GM23338 (cell line): ENCODE measurements at regions not wholly inside any gene's neighbourhood (a gene's known extent, or its start where the extent isn't known, plus 50 kb on each side); places are given as distances from the start of the nearest gene placed in this dataset.

Experiments
- ATAC-seq: fragments of 200-7000 bp; cut with Tn5 transposase; 3 replicates; pipeline ENCODE4 v1.9.1; 2020
- DNase-seq: peaks from one replicate; pipeline ENCODE4 v3.0.0-alpha.2; 2015; ENCODE audit warnings: low spot score
- H2AFZ ChIP-seq: fragments of 200-600 bp; sonication (generic); 2 replicates; pipeline ENCODE4 v1.8.0; 2016; ENCODE audit warnings: antibody characterized with exemption, mild to moderate bottlenecking, moderate library complexity
- H3F3A ChIP-seq: fragments of 200-600 bp; sonication (generic); replicated peaks from 2 replicates; pipeline ENCODE4 v1.8.0; 2017; ENCODE audit warnings: antibody characterized with exemption, mixed run types, low read depth
- H3K27ac ChIP-seq: fragments of 200-600 bp; sonication (generic); 2 replicates; pipeline ENCODE4 v1.6.1; 2016; ENCODE audit warnings: low read depth
- H3K27me3 ChIP-seq: fragments of 200-600 bp; sonication (generic); 2 replicates; pipeline ENCODE4 v1.8.0; 2016; ENCODE audit warnings: mild to moderate bottlenecking, mixed run types, moderate library complexity; ENCODE audit not compliant: insufficient read depth
- H3K36me3 ChIP-seq: fragments of 200-600 bp; sonication (generic); 2 replicates; pipeline ENCODE4 v1.8.0; 2016; ENCODE audit warnings: mild to moderate bottlenecking; ENCODE audit not compliant: insufficient read depth
- H3K4me1 ChIP-seq: fragments of 200-600 bp; sonication (generic); 2 replicates; pipeline ENCODE4 v1.8.0; 2016; ENCODE audit warnings: mild to moderate bottlenecking, moderate library complexity; ENCODE audit not compliant: insufficient read depth
- H3K4me2 ChIP-seq: fragments of 200-600 bp; sonication (generic); 2 replicates; pipeline ENCODE4 v1.7.1; 2017; ENCODE audit warnings: mixed run types
- H3K4me3 ChIP-seq: fragments of 200-600 bp; sonication (generic); 2 replicates; pipeline ENCODE4 v1.6.1; 2016; ENCODE audit warnings: mixed run types
- H3K79me2 ChIP-seq: fragments of 200-600 bp; sonication (generic); replicated peaks from 2 replicates; pipeline ENCODE4 v1.8.0; 2017; ENCODE audit warnings: mild to moderate bottlenecking; ENCODE audit not compliant: insufficient read depth
- H3K9me2 ChIP-seq: fragments of 200-600 bp; sonication (generic); 2 replicates; pipeline ENCODE4 v1.8.0; 2017; ENCODE audit not compliant: insufficient read depth
- H4K20me1 ChIP-seq: fragments of 200-600 bp; sonication (generic); replicated peaks from 2 replicates; pipeline ENCODE4 v1.8.0; 2017; ENCODE audit warnings: mild to moderate bottlenecking; ENCODE audit not compliant: insufficient read depth
- H3K27ac Mint-ChIP-seq: 2 replicates; pipeline ENCODE4 v1.8.0; 2020; ENCODE audit warnings: inconsistent platforms, mild to moderate bottlenecking, moderate library complexity, mixed read lengths
- H3K27me3 Mint-ChIP-seq: 3 replicates; pipeline ENCODE4 v1.8.0; 2022; ENCODE audit warnings: low read depth, mild to moderate bottlenecking, moderate library complexity, mixed read lengths, inconsistent platforms; ENCODE audit not compliant: insufficient read depth, poor library complexity
- H3K36me3 Mint-ChIP-seq: 3 replicates; pipeline ENCODE4 v1.8.0; 2021; ENCODE audit warnings: low read depth, mild to moderate bottlenecking, inconsistent platforms, moderate library complexity, mixed read lengths
- H3K4me1 Mint-ChIP-seq: 3 replicates; pipeline ENCODE4 v1.8.0; 2020; ENCODE audit warnings: mild to moderate bottlenecking, inconsistent platforms, mixed read lengths
- H3K4me3 Mint-ChIP-seq: 3 replicates; pipeline ENCODE4 v1.8.0; 2021; ENCODE audit warnings: moderate library complexity, mild to moderate bottlenecking, inconsistent platforms, mixed read lengths
- H3K9me3 Mint-ChIP-seq: 3 replicates; pipeline ENCODE4 v1.8.0; 2020; ENCODE audit warnings: moderate library complexity, mild to moderate bottlenecking, inconsistent platforms, mixed read lengths
- EZH2 ChIP-seq: fragments of 200-600 bp; sonication (generic); IDR thresholded peaks from one replicate; pipeline ENCODE4 v1.8.0; 2017; ENCODE audit warnings: antibody characterized with exemption, mild to moderate bottlenecking, low read depth; ENCODE audit not compliant: unreplicated experiment
- JUNB ChIP-seq: IDR thresholded peaks from one replicate; pipeline ENCODE4 v1.6.1; 2016; ENCODE audit warnings: antibody characterized with exemption; ENCODE audit not compliant: unreplicated experiment
- NANOG ChIP-seq: IDR thresholded peaks from 2 replicates; pipeline ENCODE4 v1.6.1; 2016; ENCODE audit warnings: antibody characterized with exemption, borderline replicate concordance
- POLR2AphosphoS5 ChIP-seq: IDR thresholded peaks from 2 replicates; pipeline ENCODE4 v1.6.1; 2016; ENCODE audit warnings: antibody characterized with exemption, low read depth
- REST ChIP-seq: IDR thresholded peaks from one replicate; pipeline ENCODE4 v1.6.1; 2018; ENCODE audit warnings: antibody characterized with exemption; ENCODE audit not compliant: unreplicated experiment
- ZNF331 ChIP-seq: fragments of 250-450 bp; sonication (Bioruptor Pico); IDR thresholded peaks from 2 replicates; pipeline ENCODE4 v1.5.0; 2020; ENCODE audit warnings: low read depth, mild to moderate bottlenecking, moderate library complexity
- TF ChIP-seq, protein P1 (sequence below), 2 experiments: fragments of 200-600 bp in 1 of 2; sonication (generic) in 1 of 2; conservative IDR thresholded peaks; 2 replicates each; pipeline versions ENCODE4 v1.5.1 to v1.6.1; 2016 to 2017; ENCODE audit warnings: antibody characterized with exemption in 2 of 2, low read depth in 2 of 2, mild to moderate bottlenecking in 2 of 2, moderate library complexity in 1 of 2

GRCh38 chr12:97957109-97957508 is 494.5 kb downstream of the RMST start:
- Mint-ChIP-seq H3K4me3 (no peak overlapping the region), H3K36me3 (peaks cover 11% of the 10 kb centered on the region; the same call in 2 of the 3 replicates), H3K9me3 (peaks cover 17% of the 10 kb centered on the region), H3K27me3 (no peaks in the 10 kb centered on the region), H3K27ac (no peak overlapping the region), H3K4me1 (no peaks in the 10 kb centered on the region)
- TF ChIP-seq NANOG (no peak), JUNB (no peak), POLR2AphosphoS5 (no peak), ZNF331 (CRISPR knock-in tag) (peak; percentile 94), EZH2 (no peak)
- Histone ChIP-seq H3K4me3 (no peak overlapping the region), H3F3A (no peaks in the 10 kb centered on the region), H4K20me1 (no peaks in the 10 kb centered on the region), H3K27ac (no peak overlapping the region), H2AFZ (no peak overlapping the region), H3K79me2 (no peaks in the 10 kb centered on the region), H3K4me1 (no peaks in the 10 kb centered on the region), H3K9me2 (no peaks in the 10 kb centered on the region), H3K4me2 (no peak overlapping the region), H3K36me3 (no peaks in the 10 kb centered on the region), H3K27me3 (no peaks in the 10 kb centered on the region)
- DNase-seq (no peak), ATAC-seq (no peak)

DNA sequence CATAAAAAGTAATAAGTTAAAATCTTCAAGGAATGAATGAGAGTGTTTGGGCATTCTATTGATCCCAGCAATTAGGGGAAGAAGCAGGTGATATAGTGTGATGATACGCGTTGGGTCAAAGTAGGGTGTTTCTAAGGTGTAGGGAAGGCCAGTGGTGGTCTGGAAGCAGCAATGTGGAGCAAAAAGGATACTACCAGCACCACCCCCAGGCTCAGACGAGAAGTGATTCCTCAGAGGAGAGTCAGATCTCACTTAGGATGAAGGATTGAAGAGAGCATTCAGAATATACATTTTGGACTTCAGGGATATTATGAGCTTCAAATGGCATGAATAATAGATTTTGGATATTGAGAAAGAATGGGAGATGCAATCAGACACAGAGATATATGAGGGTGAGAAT is 497.6 kb downstream of the RMST start:
- no peaks in the 10 kb centered on the region for H3K36me3 ChIP-seq
- H2AFZ ChIP-seq = no peak overlapping the region
- no peak overlapping the region for H3K27ac ChIP-seq
- no peaks in the 10 kb centered on the region for H3K9me2 ChIP-seq
- H4K20me1 ChIP-seq = no peaks in the 10 kb centered on the region
- no peaks in the 10 kb centered on the region for H3K4me1 ChIP-seq
- H3K9me3 Mint-ChIP-seq = peaks cover 12% of the 10 kb centered on the region
- H3K27me3 Mint-ChIP-seq = no peaks in the 10 kb centered on the region
- no peaks in the 10 kb centered on the region for H3F3A ChIP-seq
- H3K4me3 ChIP-seq = no peak overlapping the region
- ATAC-seq (peak; percentile 92), DNase-seq (peak; percentile 28)
- no peaks in the 10 kb centered on the region for H3K4me1 Mint-ChIP-seq
- H3K27ac Mint-ChIP-seq = no peak overlapping the region
- no peaks in the 10 kb centered on the region for H3K27me3 ChIP-seq
- no peak overlapping the region for H3K4me3 Mint-ChIP-seq
- H3K79me2 ChIP-seq = no peaks in the 10 kb centered on the region
- TF ChIP-seq EZH2 = no peak
- TF ChIP-seq, protein P1, sequence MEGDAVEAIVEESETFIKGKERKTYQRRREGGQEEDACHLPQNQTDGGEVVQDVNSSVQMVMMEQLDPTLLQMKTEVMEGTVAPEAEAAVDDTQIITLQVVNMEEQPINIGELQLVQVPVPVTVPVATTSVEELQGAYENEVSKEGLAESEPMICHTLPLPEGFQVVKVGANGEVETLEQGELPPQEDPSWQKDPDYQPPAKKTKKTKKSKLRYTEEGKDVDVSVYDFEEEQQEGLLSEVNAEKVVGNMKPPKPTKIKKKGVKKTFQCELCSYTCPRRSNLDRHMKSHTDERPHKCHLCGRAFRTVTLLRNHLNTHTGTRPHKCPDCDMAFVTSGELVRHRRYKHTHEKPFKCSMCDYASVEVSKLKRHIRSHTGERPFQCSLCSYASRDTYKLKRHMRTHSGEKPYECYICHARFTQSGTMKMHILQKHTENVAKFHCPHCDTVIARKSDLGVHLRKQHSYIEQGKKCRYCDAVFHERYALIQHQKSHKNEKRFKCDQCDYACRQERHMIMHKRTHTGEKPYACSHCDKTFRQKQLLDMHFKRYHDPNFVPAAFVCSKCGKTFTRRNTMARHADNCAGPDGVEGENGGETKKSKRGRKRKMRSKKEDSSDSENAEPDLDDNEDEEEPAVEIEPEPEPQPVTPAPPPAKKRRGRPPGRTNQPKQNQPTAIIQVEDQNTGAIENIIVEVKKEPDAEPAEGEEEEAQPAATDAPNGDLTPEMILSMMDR (conservative IDR thresholded peaks at IDR 0.05; ENCODE audit: low read depth in 2 of 2) = peak; percentile 38 to 71
- H3K36me3 Mint-ChIP-seq = peaks cover 11% of the 10 kb centered on the region; the same call in 2 of the 3 replicates
- no peak overlapping the region for H3K4me2 ChIP-seq

- no peak overlapping the region for H2AFZ ChIP-seq
- H3K9me2 ChIP-seq = no peaks in the 10 kb centered on the region
- Mint-ChIP-seq H3K27ac (no peak overlapping the region), H3K4me3 (no peak overlapping the region), H3K9me3 (peaks cover 9% of the 10 kb centered on the region), H3K4me1 (no peaks in the 10 kb centered on the region), H3K36me3 (peaks cover 8% of the 10 kb centered on the region; the same call in 2 of the 3 replicates), H3K27me3 (no peaks in the 10 kb centered on the region)
- no peaks in the 10 kb centered on the region for H3K79me2 ChIP-seq
- TF ChIP-seq, protein P1 (conservative IDR thresholded peaks at IDR 0.05; ENCODE audit: low read depth in 2 of 2) = peak; percentile 87 to 88
- TF ChIP-seq REST = no peak
- no peaks in the 10 kb centered on the region for H3K36me3 ChIP-seq
- H3F3A ChIP-seq = no peaks in the 10 kb centered on the region
- H3K4me2 ChIP-seq = no peak overlapping the region
- H3K4me1 ChIP-seq = no peaks in the 10 kb centered on the region
- H3K27ac ChIP-seq = no peak overlapping the region
- ATAC-seq = peak; percentile 99
- DNase-seq = peak; percentile 81
- no peaks in the 10 kb centered on the region for H4K20me1 ChIP-seq
- H3K27me3 ChIP-seq = no peaks in the 10 kb centered on the region
- H3K4me3 ChIP-seq = no peak overlapping the region
These were observed 498.4 kb downstream of the RMST start for GRCh38 chr12:97960741-97961608.
